Embryonic facial prominence (tissue), 1 donor: ENCODE measurements at regions not wholly inside any gene's neighbourhood (a gene's known extent, or its start where the extent isn't known, plus 50 kb on each side); places are given as distances from the start of the nearest gene placed in this dataset.
"Not testable (repeated sequence)": the region's sequence is repeated elsewhere in the genome, so short reads cannot be mapped to it uniquely, and the experiment has no call there.

ENCODE experiments used
- DNase-seq: peaks from one replicate; pipeline ENCODE4 v3.0.0-alpha.2; 2016; ENCODE audit errors: extremely low spot score

DNA sequence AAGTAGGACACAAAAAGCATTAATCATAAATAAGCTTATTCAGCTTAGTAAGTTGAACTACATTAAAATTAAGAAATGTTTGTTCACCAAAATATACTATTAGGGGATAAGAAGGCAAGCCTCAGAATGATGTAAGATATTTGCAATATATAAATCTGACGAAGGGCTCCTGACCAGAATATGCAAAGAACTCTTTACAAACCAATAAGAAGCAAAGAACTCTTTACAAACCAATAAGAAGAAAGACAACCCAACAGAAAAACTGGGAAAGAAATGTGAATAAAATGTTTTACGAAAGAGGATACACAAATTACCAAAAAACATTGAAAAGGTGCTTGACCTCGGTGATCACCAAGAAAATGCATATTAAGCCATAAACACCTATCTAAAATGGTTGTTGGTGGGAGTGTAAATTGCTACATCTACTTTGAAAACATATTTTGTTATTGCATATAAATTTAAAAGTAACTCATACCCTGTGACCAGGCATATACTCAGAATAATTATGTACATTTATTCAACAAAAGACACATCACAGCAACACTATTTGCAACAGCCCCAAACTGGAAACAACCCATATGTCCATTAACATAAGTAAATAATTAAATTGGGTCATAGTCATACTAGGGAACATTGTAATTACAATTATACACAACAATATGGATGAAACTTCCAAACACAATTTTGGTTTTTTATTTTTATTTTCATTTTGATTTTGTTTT lies 83.3 kb upstream of the CTBP2 start:
- no peak for DNase-seq

DNA sequence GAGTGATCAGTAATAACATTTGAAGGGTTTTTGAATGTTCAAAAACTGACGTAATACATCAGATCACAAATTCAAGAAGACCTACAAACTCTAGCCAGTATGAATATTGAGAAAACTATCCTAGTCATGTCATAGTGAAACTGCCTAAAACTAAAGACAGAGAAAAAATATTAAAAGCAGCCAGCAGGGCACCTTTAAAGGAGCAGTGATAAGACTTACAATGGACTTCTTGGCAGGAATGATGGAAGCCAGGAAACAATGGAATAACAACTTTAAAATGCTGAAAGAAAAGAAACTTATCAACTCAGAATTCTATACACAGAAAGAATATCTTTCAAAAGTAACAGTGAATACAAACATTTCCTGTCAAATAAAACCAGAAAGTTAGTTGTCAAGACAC lies 78.3 kb upstream of the CTBP2 start:
- DNase-seq: no peak

DNA sequence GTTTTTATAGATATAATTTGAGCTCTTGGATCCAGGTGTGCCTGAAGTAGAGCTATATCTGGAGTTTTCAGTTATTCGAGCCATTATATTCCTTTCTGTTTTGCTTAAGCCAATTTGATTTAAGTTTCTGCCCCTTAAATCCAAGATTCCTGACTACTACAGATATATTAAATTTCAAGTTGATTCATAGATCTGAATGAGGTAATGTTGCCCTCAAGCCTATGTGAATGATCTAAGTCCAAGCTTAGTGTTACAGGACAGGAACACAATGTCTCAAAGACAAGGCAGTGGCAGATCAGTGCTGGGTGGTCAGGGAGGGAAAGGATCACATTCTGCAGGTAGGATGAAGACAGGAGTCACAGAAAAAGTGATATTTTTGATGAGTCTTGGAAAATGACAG lies 75.7 kb upstream of the CTBP2 start:
- no peak for DNase-seq

DNA sequence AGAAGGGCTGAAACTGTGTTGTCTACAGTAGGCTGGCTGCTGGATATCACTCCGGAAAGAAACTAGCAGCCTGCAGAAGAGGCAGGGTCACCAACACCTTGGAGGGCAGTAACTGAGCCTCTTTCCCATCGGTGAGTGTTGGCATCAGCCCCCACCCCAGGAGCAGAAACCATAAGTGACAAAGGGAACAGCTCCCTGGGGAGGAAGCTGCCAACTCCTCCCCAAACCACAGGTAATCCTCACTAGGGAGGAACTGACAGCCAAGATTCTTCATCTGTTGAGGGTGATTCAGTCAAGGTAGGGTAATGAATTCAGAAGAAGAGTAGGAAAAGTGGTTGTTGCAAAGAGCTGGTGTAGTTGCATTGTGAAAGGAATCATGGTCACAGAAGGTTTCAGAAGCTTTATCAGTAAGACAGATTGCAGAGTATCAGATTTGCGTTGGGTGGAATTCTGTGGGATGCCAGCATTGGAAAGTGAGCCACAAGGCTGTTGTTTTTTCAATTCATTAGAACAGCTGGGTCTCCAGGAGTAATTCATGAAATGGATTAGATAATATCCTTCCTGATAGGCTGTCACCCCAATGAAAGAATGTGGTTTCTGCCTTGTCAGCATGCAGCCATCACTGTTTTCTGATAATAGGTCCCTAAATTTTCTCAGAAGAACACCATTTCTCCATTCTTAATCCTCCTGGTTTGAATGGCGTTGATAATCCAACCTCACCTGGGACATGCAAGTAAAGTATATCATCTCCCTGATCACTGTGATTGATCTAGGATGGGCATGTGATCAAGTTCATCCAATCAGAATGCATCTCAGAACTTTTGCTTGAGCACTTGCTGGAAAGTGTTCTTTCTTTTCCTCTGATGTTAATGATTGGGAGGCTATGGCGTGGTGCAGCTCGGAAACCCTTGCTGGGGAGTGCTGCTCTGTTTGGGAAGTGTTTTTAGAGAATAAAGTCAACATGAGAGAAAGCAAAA lies 75.0 kb upstream of the CTBP2 start:
- DNase-seq: no peak

DNA sequence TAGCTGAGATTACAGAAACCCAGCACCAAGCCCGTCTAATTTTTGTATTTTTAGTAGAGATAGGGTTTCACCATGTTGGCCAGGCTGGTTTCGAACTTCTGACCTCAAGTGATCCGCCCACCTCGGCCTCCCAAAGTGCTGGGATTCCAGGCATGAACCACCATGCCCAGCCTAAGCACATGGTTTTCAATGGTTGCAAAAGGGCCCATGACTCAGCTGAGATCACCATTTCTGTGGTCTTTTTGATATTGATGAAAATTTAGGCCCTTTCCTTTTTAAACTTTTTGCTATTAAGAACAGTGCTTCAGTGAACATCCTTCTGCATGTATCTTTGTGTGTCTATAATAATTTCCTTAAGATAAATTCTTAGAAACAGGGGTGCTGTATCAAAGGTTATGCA lies 74.2 kb upstream of the CTBP2 start:
- DNase-seq: not testable (repeated sequence)

DNA sequence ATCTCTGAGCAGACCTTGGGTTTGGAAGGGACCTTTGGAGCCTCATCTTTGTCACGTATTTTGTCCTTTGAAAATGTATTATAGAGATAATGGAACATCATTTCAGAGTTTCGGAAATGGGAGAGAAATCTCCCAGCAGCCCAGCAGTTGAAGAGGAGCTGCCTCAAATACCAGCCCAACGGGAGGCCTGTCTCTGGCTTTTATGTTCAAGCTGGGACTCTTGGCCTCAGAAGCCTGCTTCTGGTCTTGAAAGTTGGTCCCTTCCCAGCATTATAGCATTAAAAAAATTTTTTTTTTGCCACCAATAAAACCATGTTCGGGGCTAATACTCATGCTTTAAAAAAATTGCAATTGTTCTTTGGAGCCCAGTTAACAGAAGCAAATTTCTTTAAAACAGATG lies 73.4 kb upstream of the CTBP2 start:
- DNase-seq: no peak

DNA sequence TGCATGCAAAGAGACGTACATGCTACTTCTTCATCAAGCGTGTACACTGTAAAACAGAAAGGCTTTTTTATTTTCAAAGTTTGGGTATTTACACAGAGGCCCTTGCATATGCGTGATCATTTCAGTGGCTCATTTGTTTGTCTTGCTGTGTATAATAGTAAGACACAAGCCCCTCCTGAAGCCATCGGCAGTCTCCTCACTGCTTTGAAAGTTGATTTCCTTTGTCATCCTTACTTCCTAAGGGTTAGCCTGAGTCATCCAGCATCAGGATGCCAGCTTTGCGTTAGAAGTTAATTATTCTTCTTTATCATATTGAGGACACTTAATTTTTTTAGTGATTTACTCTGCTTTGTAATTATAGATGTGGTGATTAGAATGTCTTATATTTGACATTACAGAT lies 72.5 kb upstream of the CTBP2 start:
- DNase-seq: no peak

DNA sequence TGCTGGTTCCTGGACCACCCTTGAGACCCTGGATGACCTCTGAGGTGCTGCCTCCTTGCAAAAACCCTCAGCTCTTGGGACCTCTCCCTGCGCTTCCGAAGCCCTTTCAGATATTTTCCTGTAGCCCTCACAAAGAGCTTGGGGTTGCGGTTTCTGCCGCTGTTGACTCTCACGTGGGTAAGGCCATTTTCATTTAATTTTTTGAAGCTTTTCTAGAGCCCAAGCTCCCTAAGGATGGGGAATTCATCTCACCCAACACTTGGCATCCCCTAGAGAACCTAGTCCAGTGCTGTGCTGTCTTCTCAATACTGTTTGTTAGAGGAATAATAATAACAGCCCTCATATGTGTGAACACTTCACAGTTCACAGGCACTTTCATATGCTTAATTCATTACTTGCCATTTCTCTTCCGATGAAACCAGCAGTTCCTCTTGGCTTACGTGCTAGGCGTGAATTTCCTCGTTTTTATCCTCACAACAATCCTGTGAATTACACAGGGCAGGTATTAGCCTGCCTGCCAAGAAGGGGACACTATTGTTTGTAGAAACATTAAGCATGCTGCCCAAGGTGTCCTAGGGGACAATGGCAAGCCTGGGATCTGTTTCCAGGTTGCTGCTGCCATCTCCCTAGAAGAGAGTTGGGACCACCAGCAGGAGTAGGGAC lies 71.6 kb upstream of the CTBP2 start:
- DNase-seq: no peak

DNA sequence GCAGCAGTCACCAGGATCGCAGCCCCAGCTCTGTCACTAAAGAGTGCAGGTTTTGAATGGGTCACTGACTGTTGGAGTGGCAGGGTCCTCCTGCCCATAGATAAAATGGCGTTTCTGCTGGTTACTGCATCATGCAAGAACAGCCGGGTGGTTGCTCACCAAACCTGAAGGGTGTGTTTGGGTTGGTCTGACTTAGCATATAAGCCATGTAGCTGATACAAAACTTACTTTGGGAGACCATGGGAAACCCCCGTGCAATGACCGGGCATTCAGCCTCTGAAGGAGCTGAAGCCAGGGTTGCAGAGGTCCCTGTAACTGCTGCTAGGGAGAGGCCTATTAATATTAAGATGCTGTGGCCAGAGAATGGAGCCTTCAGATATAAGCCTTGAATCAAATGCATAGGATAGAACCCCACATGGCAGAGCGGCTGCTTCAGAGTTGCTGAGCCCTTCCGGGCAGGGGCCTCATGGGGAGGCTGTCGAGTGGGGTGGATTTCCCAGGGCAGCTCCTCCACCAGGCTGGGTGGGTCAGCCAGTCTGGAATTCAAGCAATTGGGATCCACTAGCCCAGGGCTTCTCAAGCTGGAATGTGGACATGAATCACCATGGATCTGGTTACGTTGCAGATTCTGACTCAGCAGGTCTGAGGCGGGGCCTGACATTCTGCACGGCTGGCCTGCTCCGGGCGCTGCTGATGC lies 70.9 kb upstream of the CTBP2 start:
- no peak for DNase-seq

DNA sequence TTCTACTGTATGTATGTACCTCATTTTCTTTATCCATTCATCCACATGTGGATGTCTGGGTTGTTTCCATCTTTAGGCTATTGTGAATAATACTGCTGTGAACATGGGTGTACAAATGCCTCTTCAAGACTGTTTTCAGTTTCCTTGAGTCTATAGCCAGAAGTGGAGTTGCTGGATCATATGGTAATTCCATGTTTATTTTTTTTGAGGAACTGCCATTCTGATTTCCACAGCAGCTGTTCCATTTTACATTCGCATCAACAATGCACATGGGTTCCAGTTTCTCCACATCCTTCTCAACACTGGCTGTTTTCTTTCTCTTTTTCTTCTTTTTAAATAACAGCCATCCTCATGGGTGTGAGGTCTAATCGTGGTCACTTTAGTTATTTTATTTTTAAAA lies 69.9 kb upstream of the CTBP2 start:
- no peak for DNase-seq

DNA sequence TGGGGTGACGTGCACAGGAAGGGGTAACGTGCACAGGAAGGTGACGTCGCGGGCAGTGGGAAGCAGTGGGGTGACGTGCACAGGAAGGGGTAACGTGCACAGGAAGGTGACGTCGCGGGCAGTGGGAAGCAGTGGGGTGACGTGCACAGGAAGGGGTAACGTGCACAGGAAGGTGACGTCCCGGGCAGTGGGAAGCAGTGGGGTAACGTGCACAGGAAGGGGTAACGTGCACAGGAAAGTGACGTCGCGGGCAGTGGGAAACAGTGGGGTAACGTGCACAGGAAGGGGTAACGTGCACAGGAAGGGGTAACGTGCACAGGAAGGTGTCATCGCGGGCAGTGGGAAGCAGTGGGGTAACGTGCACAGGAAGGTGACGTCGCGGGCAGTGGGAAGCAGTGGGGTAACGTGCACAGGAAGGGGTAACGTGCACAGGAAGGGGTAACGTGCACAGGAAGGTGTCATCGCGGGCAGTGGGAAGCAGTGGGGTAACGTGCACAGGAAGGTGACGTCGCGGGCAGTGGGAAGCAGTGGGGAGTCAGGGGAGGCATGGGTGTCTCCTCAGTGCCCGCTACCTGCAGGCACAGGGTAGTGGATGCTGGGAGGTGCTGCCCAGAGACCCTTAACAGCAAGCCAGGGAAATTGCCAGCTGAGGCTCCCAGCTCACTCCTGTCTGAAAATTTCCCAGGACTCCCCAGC lies 68.0 kb upstream of the CTBP2 start:
- not testable (repeated sequence) for DNase-seq

DNA sequence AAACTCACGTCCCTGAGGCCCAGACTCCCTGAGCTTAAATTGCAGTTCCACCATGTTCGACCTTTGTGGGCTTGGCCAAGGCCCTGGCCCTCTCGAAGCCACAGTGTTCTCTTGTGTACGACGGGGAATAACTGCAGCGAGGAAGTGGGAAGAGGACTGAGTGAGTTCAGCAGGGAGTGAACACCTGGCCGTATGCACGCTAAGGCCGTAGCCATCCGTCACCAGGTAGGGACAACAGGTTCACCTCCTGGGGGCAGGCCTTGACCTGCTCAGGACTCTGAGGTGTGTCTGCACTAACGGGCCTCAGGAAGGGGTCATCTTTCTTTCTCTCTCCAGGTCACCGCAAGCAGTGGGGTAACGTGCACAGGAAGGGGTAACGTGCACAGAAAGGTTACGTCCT lies 67.2 kb upstream of the CTBP2 start:
- no peak for DNase-seq

DNA sequence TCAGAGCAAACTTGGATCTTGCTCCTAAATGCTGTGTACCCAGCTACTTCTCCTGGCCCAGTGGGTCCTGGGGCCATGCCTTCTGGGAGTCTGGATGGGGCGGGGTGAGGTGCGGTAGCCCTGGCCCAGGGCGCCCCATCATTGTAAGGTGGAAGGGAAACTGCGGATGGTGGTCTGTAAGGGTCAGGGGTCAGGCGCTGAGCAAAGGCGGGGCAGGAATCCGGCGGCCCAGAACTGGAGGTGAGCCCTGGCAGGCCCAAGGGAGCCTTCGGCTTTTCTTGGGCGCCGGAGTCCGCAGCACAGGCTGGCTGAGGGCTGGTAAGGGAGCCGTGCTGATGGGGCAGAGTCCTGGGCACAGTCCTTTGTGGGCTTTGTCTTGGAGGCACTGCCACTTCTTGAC lies 66.5 kb upstream of the CTBP2 start:
- no peak for DNase-seq

DNA sequence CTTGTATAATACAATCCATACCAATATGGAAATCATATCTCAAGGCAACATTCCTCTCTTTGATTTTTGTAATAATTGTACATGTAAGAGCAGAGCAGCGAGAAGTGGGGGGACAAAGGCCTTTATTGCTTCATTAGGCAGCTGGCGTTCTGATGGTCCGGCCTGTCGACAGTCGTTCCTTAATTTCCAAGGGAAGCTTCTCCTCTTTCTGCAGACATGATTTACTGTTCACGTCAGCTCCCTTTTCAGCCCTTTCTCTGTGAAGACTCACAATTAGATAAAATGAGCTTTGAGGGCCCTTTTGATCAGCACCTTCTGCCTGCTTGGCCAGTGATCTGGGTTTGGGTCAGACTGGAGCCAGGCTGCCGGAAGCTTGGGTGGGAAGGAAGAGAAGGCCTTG lies 65.6 kb upstream of the CTBP2 start:
- no peak for DNase-seq

DNA sequence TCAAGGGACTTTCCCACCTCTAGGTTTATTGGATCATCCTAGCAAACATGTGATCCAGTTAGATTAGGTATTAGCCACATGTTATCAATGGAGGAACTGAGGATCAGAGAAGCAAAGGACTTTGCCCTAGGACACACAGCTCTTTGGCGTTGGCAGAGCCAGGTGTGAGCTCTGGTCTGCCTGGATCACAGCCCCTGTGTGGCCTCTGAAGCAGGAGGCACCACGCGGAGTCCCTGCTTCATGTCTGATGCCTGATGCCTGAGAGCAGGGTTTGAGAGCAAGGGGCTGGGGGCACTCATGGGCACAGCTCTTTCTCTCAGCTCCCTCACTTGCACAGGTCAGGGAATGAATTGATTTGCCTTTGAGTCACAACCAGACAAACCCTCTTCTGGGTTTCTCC lies 64.7 kb upstream of the CTBP2 start:
- DNase-seq: no peak

DNA sequence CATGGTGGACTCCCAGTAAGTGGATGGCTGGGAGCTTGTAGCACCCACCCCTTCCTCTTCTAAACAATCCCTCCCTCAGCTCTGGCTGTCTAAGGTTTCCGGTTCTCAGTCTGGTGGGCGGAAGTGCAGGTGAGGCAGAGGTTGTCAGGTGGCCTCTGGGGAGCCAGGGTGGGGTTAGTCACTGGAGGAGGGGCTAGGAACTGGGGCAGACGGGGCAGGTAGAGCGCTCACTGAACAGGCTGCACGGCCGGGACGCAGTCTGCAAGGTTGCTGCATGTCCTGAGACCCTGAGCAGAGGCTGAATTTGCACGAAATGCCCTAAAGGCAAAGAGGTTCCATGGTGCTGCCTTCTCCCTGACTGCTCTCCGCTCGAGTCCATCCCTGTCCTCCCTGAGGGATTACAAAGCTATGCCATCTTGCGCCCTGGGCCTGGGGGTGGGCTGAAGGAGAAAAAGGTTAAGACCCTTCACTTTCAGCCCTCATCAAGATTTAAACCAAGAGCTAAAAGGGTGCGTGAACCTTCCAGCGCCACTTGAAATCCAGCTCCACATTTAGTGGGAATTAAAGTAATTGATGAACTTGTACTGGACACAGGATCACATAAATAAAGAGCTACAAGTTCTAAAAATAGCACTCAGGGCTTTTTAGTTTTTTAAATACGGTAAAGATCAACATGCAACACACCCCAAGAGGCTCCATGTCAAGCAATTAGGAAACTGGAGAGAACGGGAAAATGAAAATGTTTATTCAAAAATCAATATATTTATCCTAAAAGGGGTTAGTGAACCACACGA lies 62.3 kb upstream of the CTBP2 start:
- DNase-seq: no peak

DNA sequence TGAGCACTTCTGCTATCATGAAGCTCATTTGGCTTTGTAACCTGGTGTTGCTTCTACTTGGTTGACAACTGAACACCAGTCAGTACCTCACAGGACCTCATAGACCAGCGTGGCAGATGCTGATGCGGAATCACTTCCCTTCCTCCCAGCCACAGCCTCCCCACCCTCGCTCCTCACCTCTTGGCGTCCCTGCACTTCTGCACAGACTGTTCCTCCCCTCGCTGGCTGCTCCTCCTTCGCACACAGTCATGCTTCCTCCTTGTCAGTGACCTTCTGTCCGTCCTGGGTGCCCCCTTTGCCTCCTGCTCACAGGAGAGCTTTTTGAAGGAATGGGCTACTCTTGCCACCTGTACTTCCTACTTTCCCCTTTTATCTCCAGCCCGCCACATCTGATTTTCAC lies 61.4 kb upstream of the CTBP2 start:
- no peak for DNase-seq

DNA sequence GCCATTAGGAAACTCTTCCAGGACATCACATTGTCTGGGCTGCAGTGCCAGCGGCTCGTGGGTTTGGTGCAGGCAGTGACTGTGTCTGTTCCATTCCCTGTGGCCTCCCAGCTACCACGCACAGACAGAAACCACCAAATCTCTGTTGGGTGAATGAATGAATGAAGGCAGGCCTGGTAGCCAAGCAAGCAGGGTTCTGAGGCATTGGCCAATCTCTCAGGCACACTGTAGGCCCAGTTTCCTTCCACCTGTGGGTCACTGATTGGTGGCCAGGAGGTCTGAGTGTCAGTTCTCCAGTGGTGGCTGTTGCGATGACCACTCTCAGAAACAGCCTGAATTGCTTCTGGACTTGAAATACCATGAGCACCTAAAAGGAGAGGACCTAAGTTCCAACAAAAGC lies 59.4 kb upstream of the CTBP2 start:
- DNase-seq: no peak

DNA sequence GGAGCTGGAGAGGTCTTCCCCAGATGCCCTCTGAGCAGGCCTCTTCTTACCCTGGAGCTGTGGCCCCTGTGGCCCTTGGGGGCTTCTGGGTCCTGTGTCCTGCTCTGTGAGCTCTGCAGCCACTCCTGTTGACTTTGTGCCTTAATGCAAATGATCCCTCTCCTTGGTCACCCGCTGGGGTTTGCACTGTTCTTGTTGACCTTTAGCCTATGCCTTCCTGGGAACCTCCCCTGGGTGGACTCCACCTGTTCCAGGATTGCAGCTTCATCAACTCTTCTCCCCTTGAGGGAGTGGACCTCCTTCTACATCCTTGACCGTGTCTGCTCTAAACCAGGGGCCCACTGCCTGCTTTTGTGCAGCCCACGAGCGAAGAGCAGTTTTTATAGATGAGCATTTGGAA lies 58.6 kb upstream of the CTBP2 start:
- DNase-seq: no peak

DNA sequence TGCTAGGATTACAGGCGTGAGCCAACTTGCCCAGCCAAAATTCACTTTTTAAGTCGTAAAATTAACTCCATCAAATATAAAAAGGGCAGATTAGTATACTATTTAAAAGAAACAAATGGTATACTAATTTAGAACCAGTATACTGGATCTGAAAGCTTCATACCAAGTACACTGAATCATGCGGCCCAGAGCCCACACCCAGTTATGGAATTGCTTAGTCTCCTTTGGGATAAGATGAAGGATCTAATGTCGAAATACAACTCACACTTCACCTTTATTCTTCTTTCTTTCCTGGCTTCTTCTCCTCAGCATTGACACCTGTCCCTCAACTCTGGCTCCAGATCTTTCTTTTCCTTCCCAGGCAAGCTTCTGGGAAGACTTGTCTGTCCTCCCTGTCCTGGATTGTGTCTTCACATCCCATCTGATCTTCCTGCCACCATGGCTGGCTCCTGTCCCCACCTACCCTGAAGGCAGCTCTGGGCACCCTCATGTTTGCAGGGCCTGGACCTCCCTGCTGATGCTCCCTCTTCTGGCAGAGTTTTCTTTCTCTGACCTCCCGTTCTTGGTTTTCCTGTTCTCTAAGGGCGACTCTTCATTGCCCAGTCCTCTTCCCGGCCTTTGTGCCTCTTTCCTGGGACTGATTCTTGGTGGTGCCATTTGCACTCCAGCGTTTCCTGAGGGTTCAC lies 57.8 kb upstream of the CTBP2 start:
- DNase-seq: no peak
